RWPE1 (cell line): ENCODE measurements at regions not wholly inside any gene's neighbourhood (a gene's known extent, or its start where the extent isn't known, plus 50 kb on each side); places are given as distances from the start of the nearest gene placed in this dataset.

Experiments
- CTCF ChIA-PET: fragments of 350-600 bp; sonication (Branson Sonifier 250); formaldehyde crosslinking; extraction: SDS; loops from one replicate; lab custom pipeline; 2021; lab: Yijun Ruan, JAX
- POLR2A ChIA-PET: fragments of 400-600 bp; formaldehyde crosslinking; extraction: SDS; loops from one replicate; lab custom pipeline; 2020; ENCODE audit warnings: antibody characterized with exemption; ENCODE audit not compliant: low non-redundant PET; lab: Yijun Ruan, JAX
- DNase-seq: peaks from one replicate; pipeline ENCODE4 v3.0.0; 2012; ENCODE audit warnings: low spot score
- H3K27ac ChIP-seq: fragments of 450-650 bp; 2 replicates; pipeline ENCODE4 v1.5.1; 2017
- TF ChIP-seq, protein P1 (sequence below): fragments of 450-650 bp; conservative IDR thresholded peaks from 2 replicates; pipeline ENCODE4 v1.5.1; 2017; ENCODE audit warnings: low read depth, mild to moderate bottlenecking

DNA sequence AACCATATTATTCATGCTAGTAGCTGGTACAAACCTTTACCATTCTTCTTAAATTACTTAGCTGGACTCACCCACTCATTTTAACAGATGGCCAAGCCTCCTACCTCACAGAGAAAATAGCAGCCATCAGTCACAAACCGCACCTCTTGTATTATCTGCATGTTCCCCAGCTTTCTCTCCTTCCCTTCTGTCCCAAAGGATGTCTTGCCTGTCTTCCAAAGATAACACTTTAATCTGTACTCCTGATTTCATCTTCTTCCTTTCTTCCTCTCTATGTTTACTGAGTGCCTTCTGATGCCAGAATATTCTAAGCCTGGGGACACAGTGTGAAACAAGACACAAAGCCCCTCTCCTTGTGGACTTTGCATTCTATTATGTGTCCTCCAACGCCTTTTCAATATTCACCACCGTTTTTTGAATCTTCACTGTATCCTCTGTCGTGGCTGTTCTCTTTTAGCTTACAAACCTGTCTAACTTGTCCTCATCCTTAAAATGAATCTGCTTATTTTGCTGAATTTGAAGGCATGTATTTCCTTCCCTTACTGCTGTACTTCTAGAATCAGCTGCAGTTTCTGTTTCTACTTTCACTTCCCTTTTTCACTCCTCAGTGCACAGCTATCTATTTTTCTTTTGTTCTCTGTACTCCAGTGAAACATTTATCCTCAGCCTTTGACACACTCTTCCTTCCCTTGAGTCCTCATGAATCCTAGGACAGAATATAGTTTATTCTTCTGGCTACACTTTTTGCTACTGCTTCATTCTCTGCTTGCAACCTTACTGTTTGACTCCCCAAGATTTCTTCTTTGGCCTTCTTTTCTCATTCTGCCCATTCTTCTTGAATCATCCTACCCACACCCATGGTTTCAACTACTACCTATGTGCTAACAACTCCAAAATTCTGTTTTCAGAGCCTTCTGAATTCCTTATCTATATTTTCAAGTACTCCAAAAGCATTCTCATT is 216.9 kb upstream of the SAMSN1 start:
- CTCF ChIA-PET, result no interaction called here
- POLR2A ChIA-PET, result no interaction called here
- H3K27ac ChIP-seq, result no peak overlapping the region
- DNase-seq, result no peak
- TF ChIP-seq, protein P1, sequence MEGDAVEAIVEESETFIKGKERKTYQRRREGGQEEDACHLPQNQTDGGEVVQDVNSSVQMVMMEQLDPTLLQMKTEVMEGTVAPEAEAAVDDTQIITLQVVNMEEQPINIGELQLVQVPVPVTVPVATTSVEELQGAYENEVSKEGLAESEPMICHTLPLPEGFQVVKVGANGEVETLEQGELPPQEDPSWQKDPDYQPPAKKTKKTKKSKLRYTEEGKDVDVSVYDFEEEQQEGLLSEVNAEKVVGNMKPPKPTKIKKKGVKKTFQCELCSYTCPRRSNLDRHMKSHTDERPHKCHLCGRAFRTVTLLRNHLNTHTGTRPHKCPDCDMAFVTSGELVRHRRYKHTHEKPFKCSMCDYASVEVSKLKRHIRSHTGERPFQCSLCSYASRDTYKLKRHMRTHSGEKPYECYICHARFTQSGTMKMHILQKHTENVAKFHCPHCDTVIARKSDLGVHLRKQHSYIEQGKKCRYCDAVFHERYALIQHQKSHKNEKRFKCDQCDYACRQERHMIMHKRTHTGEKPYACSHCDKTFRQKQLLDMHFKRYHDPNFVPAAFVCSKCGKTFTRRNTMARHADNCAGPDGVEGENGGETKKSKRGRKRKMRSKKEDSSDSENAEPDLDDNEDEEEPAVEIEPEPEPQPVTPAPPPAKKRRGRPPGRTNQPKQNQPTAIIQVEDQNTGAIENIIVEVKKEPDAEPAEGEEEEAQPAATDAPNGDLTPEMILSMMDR, result no peak

DNA sequence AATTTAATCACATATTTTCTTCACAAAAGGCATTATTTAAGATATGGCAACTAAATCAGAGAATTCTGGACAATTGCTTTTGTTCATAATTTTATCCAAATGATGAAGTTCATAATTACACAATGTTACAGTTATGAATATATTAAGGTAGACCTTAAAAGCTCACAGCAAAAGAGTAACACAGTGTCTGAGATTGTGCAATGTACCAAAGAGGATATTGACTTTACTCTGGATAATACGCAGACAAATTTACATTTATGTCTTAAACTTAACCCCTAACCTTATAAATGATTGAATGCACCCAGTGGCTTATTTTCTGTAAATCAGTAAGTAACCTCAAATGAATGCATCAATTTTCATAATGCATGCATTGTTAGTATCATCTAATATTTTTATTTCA is 216.2 kb upstream of the SAMSN1 start:
- TF ChIP-seq, protein P1, result no peak
- ChIA-PET POLR2A (no interaction called here), CTCF (no interaction called here)
- H3K27ac ChIP-seq, result no peak overlapping the region
- no peak for DNase-seq

DNA sequence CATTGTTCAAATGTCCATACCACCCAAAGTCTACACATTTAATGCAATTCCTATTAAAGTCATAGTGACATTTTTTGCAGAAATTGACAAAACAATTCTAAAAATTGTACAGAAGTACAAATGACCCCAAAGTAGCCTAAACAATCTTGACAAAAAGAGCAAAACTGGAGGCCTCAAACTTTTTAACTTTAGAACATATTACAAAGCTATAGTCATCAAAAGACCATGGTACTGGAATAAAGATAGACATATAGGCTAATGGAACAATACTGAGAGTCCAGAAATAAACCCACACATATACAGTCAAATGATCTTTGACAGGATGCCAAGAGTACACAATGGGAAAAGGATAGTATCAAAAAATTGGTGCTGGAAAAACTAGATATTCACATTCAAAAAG is 213.2 kb upstream of the SAMSN1 start:
- TF ChIP-seq, protein P1, result no peak
- no peak overlapping the region for H3K27ac ChIP-seq
- CTCF ChIA-PET, result no interaction called here
- no peak for DNase-seq
- POLR2A ChIA-PET, result no interaction called here

DNA sequence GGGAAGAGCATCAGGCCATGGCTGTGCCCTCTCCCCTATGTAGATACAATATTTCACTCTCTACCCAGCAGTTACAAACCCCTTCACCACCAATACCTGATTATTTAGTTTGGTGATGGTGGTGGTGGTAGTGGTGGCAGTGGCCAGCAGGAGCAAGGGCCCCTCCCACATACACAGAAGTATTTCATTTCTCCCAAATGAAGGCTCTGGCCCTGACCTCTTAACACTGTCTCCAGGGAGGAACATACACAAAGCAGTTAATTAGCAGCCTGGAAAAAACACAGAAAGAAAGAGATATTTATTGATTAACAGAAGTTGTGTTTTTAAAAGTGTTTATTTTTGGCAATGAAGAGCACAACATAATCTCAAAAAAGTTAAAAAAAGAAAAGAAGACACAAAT is 212.7 kb upstream of the SAMSN1 start:
- no peak overlapping the region for H3K27ac ChIP-seq
- DNase-seq, result no peak
- POLR2A ChIA-PET, result no interaction called here
- TF ChIP-seq, protein P1, result no peak
- CTCF ChIA-PET, result no interaction called here

DNA sequence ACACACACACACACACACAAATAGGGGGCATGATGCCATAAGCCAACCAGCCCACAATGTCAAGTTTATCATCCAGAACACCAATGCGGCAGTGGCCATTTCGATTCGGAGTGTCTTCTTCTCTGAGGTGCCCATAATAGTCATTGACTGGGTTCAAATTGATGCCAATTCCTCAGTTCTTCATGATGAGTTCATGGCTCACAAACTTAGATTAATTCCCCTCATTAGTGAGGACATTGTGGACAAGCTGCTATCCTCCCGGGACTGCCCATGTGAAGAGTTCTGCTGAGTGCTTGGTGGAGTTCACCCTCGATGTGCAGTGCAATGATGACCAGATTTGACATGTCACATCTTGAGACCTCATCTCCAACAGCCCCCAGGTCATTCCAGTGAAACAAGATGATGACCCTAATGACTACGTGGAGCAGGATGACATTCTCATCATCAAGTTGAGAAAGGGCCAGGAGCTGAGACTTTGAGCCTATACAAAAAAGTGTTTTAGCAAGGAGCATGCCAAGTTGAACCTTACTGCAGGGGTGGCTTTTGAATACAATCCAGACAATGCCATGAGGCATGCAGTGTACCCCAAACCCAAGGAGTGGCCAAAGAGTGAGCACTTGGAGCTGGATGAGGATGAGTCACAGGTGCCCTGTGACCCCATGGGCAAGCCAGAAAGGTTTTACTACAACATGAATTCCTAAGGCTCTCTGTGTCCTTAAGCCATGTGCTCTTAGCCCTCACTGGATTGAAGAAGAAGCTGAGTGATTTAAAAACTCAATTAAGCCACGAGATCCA is 211.6 kb upstream of the SAMSN1 start:
- DNase-seq, result no peak
- no peak overlapping the region for H3K27ac ChIP-seq
- TF ChIP-seq, protein P1, result no peak
- ChIA-PET CTCF (no interaction called here), POLR2A (no interaction called here)

DNA sequence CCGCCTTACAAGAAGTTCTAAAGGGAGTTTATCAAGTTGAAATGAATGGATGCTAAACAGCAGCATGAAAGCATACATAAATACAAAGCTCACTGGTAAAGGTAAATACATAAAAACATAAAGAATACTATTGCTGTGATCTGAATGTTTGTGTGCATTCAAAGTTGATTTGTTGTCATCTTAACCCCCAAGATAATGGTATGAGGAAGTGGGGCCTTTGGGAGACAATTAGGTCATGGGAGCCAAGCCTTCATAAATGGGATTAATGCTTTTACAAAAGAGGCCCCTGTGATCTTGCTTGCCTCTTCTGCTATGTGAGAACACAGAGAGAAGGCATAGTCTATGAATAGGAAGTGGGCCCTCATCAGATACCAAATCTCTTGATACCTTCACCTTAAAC is 209.0 kb upstream of the SAMSN1 start:
- no peak overlapping the region for H3K27ac ChIP-seq
- TF ChIP-seq, protein P1, result no peak
- CTCF ChIA-PET, result no interaction called here
- DNase-seq, result no peak
- POLR2A ChIA-PET, result no interaction called here
